Psoas muscle (tissue), 7 donors: ENCODE measurements at regions not wholly inside any gene's neighbourhood (a gene's known extent, or its start where the extent isn't known, plus 50 kb on each side); places are given as distances from the start of the nearest gene placed in this dataset.

Source experiments
- ATAC-seq, 4 donors: fragments of 200-7000 bp; cut with Tn5 transposase; one replicate each; pipeline ENCODE4 v1.9.1; 2020; ENCODE audit warnings: moderate library complexity in 3 of 4, mild to moderate bottlenecking in 2 of 4
- DNase-seq, 2 donors: peaks; one replicate each; pipeline ENCODE4 v3.0.0-alpha.2; 2020
- H3K27ac ChIP-seq: fragments of 200-600 bp; one replicate; pipeline ENCODE4 v1.8.0; 2022
- H3K27me3 ChIP-seq, 3 donors: fragments of 200-600 bp in 1 of 3; one replicate each; pipeline versions ENCODE4 v1.6.1 to v1.8.0; 2013 to 2022; ENCODE audit warnings: low read length in 2 of 3, mild to moderate bottlenecking in 2 of 3, moderate library complexity in 1 of 3; ENCODE audit not compliant: insufficient read depth in 3 of 3
- H3K36me3 ChIP-seq, 2 donors: fragments of 200-600 bp in 1 of 2; one replicate each; pipeline versions ENCODE4 v1.6.1 to v1.8.0; 2013 to 2022; ENCODE audit warnings: low read depth in 1 of 2, mild to moderate bottlenecking in 1 of 2, moderate library complexity in 1 of 2; ENCODE audit not compliant: insufficient read depth in 1 of 2
- H3K4me1 ChIP-seq: fragments of 200-600 bp; one replicate; pipeline ENCODE4 v1.8.0; 2022
- H3K4me3 ChIP-seq: fragments of 200-600 bp; one replicate; pipeline ENCODE4 v1.8.0; 2022; ENCODE audit warnings: mild to moderate bottlenecking
- H3K9me3 ChIP-seq: fragments of 200-600 bp; one replicate; pipeline ENCODE4 v1.8.0; 2022
- CTCF ChIP-seq: fragments of 200-600 bp; IDR thresholded peaks from one replicate; pipeline ENCODE4 v1.8.0; 2022; ENCODE audit warnings: antibody characterized with exemption
- WGBS, 3 donors: extraction: QIAGEN DNeasy Blood & Tissue Kit; methylation state at CpG; one replicate each; pipeline versions ENCODE4 v1.1.6 to v1.1.7; 2013; 5-methylcytosine and 5-hydroxymethylcytosine counted together
- intact Hi-C, 2 donors: fragments of 100-400 bp; cut with DNase I; formaldehyde crosslinking; loops; one replicate each; pipeline versions ENCODE4 v1.11.0 to v1.14.2; 2022
- donor health status: healthy with polysubstance abuse.
- donor health status: DM: no; HTN: no; CAD: no; lungs with moderate emphysema.
- donor health status: Bipolar disorder and iron deficiency.
- donor health status: healthy.
- donor health status: DM: yes; HTN: yes; CAD: no.
- donor health status: DM: no; HTN: no; CAD: no.
- donor health status: DM: yes; HTN: yes; CAD: no.

GRCh38 chr5:145076040-145076439, 759.1 kb downstream of the PRELID2 start:
- Histone ChIP-seq H3K36me3 (no peaks in the 10 kb centered on the region), H3K27ac (no peak overlapping the region), H3K4me3 (no peak overlapping the region), H3K4me1 (no peaks in the 10 kb centered on the region), H3K9me3 (no peaks in the 10 kb centered on the region), H3K27me3 (no peaks in the 10 kb centered on the region)
- no peak for DNase-seq
- no peak for TF ChIP-seq CTCF
- no peak for ATAC-seq
- intact Hi-C loops, result no loop called here

GRCh38 chr5:145072889-145073288, 762.3 kb downstream of the PRELID2 start:
- no peak overlapping the region for H3K4me3 ChIP-seq
- DNase-seq (no peak), ATAC-seq (no peak)
- no peaks in the 10 kb centered on the region for H3K9me3 ChIP-seq
- intact Hi-C loops, result no loop called here
- no peak for TF ChIP-seq CTCF
- no peaks in the 10 kb centered on the region for H3K36me3 ChIP-seq
- 13 to 17% (median 13%) methylated on average over 1 of the region's 1 CpG for WGBS, 3 donors
- no peak overlapping the region for H3K27ac ChIP-seq
- H3K4me1 ChIP-seq, result no peaks in the 10 kb centered on the region
- H3K27me3 ChIP-seq, result no peaks in the 10 kb centered on the region

- Histone ChIP-seq H3K4me1 (no peaks in the 10 kb centered on the region), H3K9me3 (no peaks in the 10 kb centered on the region), H3K36me3 (no peaks in the 10 kb centered on the region), H3K4me3 (no peak overlapping the region), H3K27me3 (no peaks in the 10 kb centered on the region), H3K27ac (no peak overlapping the region)
- 27 to 38% (median 35%) methylated on average over 3 of the region's 3 CpGs for WGBS, 3 donors
- no peak for DNase-seq
- TF ChIP-seq CTCF, result no peak
- intact Hi-C loops, result no loop called here
- no peak for ATAC-seq
These were observed 766.4 kb downstream of the PRELID2 start for GRCh38 chr5:145068721-145069120.

GRCh38 chr5:145062280-145063062, 772.7 kb downstream of the PRELID2 start:
- Histone ChIP-seq H3K27me3 (no peaks in the 10 kb centered on the region), H3K9me3 (no peaks in the 10 kb centered on the region), H3K4me1 (no peaks in the 10 kb centered on the region), H3K4me3 (no peak overlapping the region), H3K36me3 (no peaks in the 10 kb centered on the region), H3K27ac (no peak overlapping the region)
- no peak for TF ChIP-seq CTCF
- no peak for ATAC-seq
- intact Hi-C loops, result no loop called here
- WGBS, 3 donors, result 55 to 74% (median 64%) methylated on average over 6 of the region's 6 CpGs
- no peak for DNase-seq

- DNase-seq (no peak), ATAC-seq (no peak)
- Histone ChIP-seq H3K4me3 (no peak overlapping the region), H3K36me3 (no peaks in the 10 kb centered on the region), H3K9me3 (no peaks in the 10 kb centered on the region), H3K27ac (no peak overlapping the region), H3K4me1 (no peaks in the 10 kb centered on the region), H3K27me3 (no peaks in the 10 kb centered on the region)
- WGBS, 3 donors, result 45 to 56% (median 48%) methylated on average over 5 of the region's 5 CpGs
- intact Hi-C loops, result no loop called here
- no peak for TF ChIP-seq CTCF
These were observed 778.3 kb downstream of the PRELID2 start for GRCh38 chr5:145056800-145057199.
